HUDEP-2 (cell line): ENCODE measurements at regions not wholly inside any gene's neighbourhood (a gene's known extent, or its start where the extent isn't known, plus 50 kb on each side); places are given as distances from the start of the nearest gene placed in this dataset.

Source experiments
- DNase-seq, 76 experiments: peaks; one replicate each; lab custom pipeline; 2025; ENCODE audit not compliant: unreplicated experiment in 76 of 76; lab: John Stamatoyannopoulos, UW

DNA sequence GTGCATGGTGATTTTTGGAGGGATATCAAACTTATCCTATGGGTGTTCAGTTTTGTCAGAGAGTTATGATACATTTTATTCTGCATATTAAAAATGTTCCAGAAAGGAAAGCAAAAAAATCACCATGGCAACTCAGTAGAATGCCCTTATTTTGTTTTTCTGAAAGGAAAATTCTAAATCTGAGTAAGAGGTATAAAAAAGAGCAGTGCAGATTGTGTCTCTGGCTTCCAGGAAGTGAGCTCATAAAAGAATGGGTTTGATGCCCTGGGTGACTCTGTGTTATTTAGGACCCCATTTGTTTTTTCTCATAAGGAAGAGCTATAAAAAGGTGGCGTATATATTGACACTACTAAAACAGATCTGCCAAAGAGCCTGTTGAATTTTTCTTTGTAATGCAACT is 128.8 kb downstream of the UCHL1 start:
- DNase-seq, result no peak

DNA sequence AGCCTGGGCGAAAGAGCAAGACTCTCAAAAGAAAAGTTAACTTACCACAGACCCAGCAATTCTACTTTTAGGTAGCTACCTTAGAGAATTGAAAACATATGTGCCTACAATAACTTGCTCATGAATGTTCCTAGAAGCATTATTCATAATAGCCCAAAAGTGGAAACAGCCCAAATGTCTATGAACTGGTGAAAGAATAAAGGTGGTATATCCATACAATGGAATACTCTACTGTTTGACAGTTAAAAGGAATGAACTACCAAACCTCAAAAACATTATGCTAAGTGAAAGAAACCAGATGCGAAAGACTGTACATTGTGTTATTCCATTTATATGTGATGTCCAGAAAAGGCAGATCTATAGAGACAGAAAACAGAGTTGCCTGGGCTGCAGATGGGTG is 131.4 kb downstream of the UCHL1 start:
- no peak for DNase-seq

DNA sequence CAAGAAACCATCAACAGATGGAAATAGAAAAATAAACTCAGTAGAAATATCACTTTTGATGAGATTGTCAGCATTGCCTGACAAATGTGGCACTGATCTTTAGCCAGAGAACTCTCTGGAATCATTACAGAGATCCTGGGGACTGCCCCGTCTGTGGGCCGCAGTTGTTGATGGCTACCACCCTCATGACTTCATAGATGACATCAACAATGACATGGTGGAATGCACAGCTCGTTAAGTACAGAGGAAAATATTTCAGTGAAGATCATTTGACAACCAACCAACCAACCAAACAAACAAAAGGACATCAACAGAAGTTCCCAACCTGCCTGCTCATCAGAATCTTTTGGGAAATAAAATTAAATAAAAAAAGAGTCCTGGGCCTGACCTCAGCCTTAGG is 132.6 kb downstream of the UCHL1 start:
- DNase-seq, result no peak

DNA sequence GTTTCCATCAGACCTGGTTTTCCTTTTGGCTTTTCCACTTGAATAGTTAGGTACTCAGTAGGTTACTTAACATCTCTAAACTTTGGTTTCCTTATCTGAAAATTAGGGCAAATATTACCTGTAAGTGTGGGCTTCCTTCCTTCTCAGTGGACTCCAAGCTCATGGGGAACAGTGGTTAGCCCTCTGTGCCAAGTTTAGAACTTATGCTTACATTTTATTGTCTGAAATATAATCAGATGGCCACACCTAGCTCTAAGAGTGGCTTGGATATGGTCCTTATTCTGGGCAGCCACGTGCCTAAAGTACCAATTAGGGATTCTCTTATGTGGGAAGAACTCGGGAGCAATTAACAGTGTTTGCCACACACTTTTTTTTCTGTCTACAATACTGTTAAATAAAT is 133.9 kb downstream of the UCHL1 start:
- no peak for DNase-seq

DNA sequence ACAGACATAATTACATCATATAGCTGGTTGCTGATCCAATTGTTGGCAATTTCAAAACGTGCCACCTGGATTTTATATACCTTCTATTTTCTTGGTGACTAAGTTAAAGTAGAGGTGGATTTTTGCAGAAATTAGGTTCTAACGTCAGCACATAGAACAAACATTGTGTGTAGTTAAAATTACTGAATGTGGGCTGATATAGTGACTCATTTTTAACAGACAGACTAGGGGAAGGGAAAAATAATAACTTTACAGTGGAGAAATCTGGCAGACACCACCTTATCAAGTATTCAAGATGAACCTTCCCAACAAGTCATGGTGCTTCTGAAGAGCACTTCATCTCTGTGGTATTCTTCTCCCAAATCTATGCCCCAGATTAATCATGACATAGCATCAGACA is 134.5 kb downstream of the UCHL1 start:
- no peak for DNase-seq

DNA sequence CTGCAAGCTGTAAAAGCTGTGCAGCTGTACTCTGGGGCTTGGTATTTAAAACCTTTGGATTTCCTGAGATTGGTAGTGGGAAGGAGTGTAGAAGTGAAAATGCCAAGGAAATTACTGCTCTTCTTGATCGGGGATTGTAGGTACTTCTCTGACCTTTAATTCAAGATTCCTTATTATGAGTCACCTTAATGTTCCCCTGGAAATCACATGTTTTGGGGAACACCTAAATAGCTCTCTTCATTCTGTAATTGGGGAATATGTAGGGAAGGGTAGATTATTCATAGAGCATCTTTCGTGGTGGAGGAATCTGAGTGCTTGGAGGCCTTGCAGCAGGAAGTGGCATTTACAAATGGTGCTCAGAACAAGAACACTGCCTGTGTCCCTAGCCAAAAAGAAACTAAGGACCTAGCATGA is 137.8 kb downstream of the UCHL1 start:
- DNase-seq, result no peak

DNA sequence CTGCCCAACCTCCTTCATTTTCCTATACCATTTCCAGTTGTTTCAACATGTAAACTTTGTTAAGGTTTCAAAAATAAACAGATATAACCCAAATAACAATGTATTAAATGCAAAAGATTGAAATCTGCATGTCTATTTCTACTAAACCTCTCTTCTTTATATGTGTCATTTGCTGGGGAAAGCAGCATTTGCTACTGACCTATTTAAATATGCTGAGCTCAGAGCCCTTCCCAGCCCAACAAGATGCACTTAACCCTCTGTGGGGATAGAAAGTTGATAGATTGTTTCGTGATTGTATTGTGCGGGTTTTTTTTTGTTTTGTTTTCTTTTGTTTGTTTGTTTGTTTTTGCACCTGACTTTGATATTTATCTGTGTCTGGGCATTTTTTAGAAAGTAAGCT is 139.5 kb downstream of the UCHL1 start:
- no peak for DNase-seq

DNA sequence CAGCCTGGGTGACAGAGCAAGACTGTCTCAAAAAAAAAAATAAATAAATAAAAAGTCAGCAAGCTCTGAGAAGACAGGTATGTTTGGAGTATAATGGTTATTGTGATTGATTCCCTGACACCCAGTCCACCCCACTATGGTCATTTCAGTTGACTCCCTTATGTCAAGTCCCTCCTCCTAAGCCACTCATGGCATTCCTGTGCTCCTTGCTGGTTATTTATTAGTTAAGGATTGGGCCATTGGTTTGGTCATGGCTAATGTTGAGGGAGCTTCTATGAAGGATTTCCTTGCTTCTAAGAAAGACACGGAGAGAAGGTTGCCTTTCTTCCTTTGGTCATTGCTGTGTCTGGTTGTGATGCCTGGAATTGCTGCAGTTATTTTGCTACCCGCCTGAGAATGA is 140.1 kb downstream of the UCHL1 start:
- no peak for DNase-seq

DNA sequence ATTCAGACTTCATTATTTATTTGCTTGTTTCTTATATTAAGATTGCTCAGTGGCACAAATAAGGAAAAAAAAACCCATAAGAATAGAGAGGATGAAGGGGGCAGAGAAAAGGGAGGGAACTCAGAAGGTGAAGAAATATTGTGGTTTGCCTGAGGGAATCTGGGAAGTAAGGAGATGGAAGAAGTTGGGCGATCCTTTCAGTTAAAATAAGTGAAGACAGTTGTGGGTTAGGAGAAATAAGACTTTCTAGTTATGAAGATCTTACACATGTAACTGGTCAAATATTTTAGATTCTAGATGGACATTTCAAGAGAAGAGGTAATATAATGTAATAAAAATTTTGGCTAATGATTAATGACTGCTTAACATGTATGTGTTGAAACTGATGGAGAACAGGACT is 138.7 kb upstream of the LIMCH1 start:
- no peak for DNase-seq

DNA sequence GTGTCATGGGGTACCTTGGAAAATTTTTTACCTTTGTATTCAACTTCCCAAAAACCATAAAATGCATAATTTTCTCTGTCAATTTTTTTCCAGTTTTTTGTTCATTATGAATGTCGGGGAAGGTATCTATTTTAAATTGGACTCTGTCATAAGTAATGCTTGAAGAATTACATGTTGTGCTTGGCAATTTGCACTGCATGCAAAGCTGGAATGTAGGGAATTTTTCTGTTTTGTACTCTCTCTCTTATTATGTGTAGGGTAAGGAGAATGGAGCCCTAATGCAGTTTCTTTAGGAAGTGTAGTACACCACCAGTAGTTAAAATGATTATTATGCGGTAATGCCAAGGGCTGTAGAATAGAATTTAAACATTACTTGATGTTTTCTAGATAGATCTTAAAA is 137.7 kb upstream of the LIMCH1 start:
- DNase-seq, result no peak

DNA sequence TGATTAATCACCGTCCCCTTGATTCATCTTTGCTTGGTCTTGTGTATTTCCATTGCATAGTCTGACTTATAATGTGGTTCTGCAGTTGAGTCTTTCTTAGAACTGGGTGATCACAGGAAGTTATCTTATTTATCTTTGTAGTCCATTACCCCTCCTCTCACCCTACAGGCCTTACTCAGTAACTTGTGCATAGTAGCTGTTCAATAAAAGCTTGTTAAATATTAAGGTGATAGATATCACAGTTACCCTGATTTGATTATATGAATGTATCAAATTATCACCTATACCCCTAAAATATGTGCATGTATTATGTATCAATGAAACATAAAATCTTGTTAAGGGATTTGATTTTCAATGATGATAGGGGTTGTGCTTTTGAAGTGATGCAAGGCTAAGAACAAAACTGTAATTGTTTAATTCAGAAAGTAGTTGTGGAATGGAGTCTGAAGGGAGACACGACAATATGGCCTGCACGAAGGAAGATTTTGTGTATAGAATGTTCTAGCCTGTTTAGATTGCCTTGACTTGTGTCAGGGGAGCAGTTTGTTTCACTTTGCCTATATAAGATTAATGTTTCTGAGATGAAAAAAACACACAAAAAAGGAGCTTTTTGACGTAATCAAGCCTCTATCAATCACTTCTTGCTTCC is 132.4 kb upstream of the LIMCH1 start:
- no peak for DNase-seq

DNA sequence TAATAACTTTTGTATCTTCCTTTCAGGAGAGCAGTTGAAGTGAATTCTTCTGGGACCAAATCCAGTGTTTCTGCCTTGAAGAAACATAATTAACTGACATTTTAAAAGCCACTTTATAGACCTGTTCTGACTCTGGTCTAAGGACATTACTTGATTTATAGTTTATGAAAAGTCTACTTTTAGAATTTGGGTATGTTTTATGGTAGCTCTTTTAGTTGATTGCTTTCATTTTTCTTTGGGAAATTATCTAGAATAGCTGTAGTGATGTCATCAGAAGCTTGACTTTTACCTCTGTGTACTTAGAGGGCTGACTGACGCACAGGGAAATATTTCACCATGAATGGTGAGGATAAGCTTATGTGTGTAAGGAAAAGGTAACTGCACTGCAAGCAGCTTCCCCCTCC is 131.8 kb upstream of the LIMCH1 start:
- no peak for DNase-seq

DNA sequence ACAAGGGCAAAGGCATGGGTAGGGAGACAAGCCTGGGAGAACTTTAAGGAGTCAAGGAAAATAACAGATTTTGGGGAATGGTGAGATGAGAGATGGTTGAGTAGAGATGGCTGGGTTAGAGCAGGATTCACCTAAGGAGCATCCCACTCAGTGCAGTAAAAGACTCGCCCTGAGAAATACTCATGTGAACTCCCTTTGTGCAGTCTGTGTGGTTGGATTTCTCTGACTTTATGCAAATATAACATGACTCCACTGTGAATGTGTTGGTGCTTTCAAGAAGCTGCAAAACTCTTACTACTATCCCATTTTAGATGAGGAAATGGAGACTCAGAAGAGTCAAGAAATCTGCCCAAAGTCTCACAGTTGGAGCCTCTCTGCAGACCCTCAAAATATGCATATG is 129.8 kb upstream of the LIMCH1 start:
- no peak for DNase-seq

DNA sequence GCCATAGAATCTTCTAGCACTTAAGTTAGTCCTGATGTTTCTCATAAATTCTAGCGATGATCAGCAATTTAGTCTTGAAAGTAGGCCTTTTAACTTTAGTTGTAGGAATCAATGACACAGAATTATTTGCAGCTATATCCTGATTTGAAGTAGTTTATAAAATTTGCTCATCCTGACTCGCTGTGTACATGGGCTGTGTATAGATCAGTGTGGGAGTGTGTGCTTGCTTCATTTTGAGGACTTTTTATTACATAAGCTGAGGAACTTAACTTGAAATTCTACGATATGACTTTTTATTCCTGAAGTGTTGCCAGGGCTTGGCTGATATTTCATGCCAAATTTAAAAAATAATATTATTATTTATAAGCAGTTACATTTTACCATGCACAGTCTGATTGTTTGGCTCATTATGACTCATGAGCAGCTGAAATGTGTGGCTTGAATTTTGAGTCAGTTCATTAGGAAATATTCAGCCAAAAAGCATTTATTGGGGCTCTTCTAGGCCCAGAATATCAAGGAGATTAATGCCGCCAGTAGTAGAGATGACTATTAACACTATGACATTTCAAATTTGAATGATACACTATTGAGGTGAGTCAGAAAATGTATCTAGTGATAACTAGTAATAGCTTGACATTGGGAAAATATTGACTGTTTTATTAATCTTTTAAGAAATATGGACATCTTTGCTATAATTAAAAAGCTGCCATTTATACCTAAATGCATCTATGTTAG is 128.9 kb upstream of the LIMCH1 start:
- no peak for DNase-seq

DNA sequence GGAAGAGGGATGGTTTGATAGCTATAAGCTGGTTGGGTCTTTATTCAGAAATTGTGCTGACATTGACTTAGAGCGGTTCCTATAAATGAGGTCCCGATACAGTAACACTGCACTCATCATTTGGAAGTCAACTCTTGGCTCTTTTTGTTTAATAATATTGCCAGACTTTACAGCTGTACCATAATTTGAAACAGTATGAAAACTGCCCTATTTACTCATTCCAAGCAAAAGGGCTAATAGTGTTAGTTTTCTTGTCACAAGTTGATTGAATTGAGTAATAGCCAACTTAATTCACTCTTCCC is 128.4 kb upstream of the LIMCH1 start:
- DNase-seq, result no peak

DNA sequence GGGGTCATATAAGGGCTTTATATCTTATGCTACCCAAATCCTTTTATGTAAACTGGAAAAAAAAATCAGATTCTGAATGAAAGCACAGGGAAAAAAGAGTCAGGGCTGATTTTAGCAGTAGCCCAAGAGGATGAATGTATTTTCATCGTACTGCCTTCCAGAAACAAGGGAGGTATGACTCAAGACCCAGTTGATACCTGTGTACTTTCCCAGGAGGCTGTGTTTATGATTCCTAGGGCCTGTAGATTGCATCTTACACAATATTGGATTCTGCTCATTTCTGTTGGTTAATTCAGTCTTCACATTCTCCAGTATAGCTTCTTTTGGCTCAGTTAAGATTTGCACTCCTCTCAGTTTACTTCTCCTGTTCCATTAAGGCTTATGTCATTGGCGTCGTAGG is 127.9 kb upstream of the LIMCH1 start:
- no peak for DNase-seq

DNA sequence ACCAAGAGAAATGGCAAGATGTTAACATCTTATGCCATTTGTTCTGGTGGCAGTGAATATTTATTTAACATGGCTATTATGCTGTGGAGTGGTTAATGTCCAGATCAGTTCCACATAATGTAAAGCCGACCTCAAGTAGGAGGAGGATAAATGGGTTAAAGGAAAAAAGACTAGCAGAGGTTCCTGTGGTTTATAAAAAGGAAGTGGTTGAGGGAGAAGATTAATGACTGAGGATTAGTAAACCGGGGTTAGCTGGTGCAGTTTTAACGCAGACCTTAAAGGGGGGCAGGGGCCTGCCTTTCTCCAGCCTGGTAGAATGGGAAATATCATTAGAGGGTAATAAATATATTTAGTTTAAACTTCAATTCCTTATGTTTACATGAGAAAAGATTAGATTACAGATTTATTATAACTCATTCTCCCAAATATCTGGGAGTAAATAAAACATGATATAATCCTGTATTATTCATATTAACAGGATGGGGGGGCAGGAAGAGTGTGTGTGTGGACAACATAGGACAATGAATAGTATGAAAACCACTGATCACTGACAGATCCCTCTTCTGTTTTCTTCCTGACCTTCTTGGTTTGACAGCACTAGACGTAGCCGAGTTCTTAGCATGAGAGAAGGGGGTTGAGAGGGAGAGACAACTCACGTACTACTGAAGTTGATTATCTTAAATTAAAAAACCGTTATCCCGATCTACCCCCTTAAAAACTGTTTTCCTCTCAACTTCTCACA is 124.1 kb upstream of the LIMCH1 start:
- no peak for DNase-seq

DNA sequence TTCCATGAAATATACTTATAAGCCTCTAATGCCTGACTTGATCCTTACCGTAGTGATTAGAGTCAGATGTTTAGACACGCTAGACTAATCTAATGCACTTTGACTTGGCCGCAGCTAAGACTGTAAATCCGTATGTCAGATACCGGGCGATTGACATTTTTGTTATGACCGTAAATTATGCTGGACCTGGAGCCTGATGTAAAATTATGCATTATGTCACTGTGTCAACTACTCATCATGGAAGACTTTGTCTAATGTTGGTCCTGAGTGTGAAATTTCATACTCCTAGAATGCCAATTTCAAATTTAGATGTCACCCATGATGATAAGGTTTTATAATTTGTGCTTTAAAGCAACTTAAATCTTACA is 123.6 kb upstream of the LIMCH1 start:
- no peak for DNase-seq

DNA sequence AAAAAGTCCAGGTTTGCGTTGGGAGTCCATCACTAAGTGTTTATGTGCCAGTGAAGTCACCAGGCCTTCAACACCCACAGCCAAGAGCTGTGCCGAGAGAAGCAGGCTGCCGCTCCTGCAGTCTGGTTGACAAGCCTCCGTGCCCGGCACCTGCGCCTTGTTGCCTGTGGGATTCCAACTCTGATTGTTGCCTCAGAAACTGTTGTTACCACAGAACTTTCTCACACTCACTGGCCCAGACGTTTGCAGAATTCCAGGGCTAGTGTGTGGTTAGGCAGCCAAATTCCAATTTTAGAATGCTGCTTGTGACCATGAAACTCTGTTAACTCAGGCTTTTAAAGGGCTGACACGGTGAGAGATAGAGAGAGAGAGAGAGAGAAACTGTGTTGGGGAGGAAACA is 119.5 kb upstream of the LIMCH1 start:
- DNase-seq, result no peak

DNA sequence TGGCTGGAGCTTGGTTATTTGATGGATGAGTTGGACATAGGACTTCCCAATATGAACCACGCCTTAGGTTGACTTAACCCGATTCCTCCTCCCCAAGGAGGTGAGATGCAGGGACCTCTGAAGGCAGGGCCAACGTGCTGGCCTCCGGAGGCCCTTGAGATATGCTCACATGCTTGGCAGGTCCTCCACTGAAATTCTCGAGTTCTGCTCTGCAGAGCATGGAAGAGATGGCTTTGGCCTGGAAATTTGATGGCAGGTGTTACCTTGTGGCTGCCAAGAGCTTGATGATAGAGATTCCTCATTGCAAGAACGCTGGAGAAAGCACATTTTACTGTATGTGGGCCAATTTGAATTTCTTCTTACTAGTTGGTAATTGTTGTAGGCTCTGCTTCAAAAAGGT is 117.4 kb upstream of the LIMCH1 start:
- DNase-seq, result no peak

DNA sequence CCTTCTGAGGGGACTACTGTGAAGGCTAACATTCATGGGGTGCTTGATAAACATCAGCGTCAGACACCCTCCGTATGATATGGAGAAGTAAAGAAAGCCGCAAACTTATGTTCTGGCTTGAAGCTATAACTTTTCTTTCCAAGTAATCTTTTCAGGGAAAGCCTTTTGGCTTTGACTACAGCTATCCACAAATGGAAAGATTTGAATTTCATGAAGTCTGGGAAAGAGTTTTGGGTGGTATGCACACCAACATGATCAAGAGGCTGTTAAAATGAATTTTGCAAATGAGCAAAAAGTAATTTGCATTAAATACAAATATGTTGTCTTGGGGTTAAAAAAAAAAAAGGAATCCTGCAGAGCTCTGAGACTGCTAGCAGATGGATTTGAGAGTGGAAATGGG is 114.8 kb upstream of the LIMCH1 start:
- DNase-seq, result no peak

DNA sequence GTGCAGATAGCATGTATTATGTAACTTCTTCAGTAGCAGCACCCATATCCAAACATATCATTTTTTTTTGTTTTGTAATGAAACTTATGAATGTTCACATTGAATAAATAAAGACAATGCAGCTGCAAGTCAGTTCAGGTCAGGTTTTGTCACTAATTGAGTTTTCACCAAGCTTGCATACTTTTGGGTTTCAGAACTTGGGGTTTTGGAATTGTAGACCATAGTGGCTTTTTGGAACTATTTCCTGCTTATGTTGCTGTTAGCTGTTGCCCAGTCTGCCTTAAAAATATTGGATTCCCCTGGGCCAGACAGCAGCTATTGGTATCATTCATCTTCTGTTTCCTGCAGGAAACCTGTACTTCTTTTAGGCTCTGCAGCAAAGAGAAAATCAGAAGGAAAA is 113.4 kb upstream of the LIMCH1 start:
- DNase-seq, result no peak
